GM18951 (cell line): ENCODE measurements at regions not wholly inside any gene's neighbourhood (a gene's known extent, or its start where the extent isn't known, plus 50 kb on each side); places are given as distances from the start of the nearest gene placed in this dataset.
"Not testable (repeated sequence)": the region's sequence is repeated elsewhere in the genome, so short reads cannot be mapped to it uniquely, and the experiment has no call there.

Source experiments
- POLR2A ChIP-seq: IDR thresholded peaks from 4 replicates; pipeline ENCODE4 v1.6.1; 2011; ENCODE audit warnings: mild to moderate bottlenecking; ENCODE audit not compliant: insufficient read length, insufficient read depth; ENCODE audit errors: extremely low read depth
- in situ Hi-C: fragments of 300-500 bp; cut with MboI; formaldehyde crosslinking; loops from one replicate; pipeline ENCODE4 v1.12.0; 2022; ENCODE audit warnings: low sequenced_read_pairs, mixed read lengths, inconsistent platforms; ENCODE audit not compliant: unreplicated experiment

DNA sequence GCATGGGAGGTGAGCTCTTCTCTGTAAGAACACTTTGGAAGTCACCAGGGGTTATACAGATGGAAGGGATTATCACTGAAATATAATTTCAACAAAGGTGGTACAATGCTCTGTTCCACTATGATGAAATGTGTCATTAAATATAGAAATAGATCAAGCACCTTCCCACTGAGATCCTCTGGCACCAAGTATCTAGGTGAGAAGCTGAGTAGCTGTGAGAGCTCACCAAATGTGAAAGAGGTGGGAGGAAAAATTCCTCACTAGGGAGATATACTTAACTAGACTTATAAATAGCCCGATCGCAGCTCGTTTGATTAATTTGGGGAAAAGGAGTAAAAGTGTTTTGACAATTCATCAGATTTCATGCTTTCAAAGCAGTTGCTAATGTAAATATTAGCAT is 247.6 kb downstream of the SMAD2 start:
- in situ Hi-C loops, result no loop called here
- TF ChIP-seq POLR2A, result no peak

- in situ Hi-C loops, result no loop called here
- TF ChIP-seq POLR2A, result no peak
Measured at GRCh38 chr18:47680488-47680887, 250.0 kb downstream of the SMAD2 start.

GRCh38 chr18:47679864-47680263 is 250.6 kb downstream of the SMAD2 start:
- no peak for TF ChIP-seq POLR2A
- in situ Hi-C loops, result no loop called here

DNA sequence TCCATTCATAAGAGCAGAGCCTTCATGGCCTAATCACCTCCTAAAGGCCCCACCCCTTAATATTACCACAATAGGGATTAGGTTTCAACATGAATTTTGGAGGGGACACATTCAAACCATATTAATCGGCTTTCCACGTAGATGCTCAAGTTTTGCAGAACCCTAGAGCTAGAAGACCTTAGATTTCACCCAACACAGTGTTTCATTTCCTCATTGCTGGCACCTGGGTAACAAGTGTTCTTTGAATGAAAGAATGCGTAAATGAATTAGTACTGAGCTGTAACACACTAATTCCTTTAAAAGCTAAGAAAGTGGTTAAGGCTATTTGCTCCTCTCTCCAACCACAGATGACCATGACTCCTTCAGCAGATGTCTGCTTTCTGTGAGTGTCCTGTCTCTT is 252.5 kb downstream of the SMAD2 start:
- in situ Hi-C loops, result no loop called here
- no peak for TF ChIP-seq POLR2A

- in situ Hi-C loops, result no loop called here
- no peak for TF ChIP-seq POLR2A
Measured at GRCh38 chr18:47669815-47670214, 260.6 kb downstream of the SMAD2 start.

DNA sequence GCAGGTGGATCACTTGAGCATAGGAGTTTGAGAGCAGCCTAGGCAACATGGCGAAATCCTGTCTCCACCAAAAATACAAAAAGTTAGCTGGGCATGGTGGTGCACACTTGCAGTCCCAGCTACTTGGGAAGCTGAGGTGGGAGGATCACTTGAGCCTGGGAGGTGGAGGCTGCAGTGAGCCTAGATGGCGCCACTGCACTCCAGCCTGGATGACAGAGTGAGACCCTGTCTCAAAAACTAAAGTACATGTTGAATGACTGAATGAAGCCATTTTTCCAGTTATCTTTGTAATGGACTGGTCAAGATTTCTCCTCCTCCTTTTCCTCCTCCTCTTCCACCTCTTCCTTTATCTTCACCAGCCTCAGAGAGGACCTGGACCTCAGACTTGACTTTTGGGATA is 272.0 kb downstream of the SMAD2 start:
- no peak for TF ChIP-seq POLR2A
- in situ Hi-C loops, result no loop called here

DNA sequence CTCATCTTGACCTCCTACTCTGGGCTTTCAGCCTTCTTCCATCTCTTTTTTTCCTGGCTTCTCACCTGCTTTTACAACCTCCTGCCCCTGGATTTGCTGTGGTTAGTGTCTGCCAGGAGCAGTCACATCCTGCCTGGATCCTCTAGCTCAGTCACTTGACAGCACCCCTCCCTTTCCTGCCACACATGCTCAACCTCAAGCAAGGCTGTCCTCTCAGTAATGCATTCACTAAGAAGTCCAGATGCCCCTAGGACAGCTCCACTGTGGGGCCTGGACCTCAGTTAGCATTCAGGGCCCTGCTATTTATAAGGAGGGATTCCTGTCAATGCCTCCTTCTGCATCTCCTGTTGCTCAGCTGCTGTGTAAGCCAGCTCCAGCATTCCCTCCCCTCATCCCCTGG is 275.5 kb downstream of the SMAD2 start:
- TF ChIP-seq POLR2A, result no peak
- in situ Hi-C loops, result no loop called here

- in situ Hi-C loops, result no loop called here
- TF ChIP-seq POLR2A, result no peak
Measured at GRCh38 chr18:47644896-47645295, 285.6 kb downstream of the SMAD2 start.

DNA sequence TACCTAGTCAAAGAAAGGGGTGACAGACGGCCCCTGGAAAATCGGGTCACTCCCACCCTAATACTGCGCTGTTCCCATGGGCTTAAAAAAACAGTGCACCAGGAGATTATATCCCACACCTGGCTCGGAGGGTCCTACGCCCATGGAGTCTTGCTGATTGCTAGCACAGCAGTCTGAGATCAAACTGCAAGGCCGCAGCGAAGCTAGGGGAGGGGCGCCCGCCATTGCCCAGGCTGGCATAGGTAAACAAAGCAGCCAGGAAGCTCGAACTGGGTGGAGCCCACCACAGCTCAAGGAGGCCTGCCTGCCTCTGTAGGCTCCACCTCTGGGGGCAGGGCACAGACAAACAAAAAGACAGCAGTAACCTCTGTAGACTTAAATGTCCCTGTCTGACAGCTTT is 292.9 kb downstream of the SMAD2 start:
- in situ Hi-C loops, result not testable (repeated sequence)

DNA sequence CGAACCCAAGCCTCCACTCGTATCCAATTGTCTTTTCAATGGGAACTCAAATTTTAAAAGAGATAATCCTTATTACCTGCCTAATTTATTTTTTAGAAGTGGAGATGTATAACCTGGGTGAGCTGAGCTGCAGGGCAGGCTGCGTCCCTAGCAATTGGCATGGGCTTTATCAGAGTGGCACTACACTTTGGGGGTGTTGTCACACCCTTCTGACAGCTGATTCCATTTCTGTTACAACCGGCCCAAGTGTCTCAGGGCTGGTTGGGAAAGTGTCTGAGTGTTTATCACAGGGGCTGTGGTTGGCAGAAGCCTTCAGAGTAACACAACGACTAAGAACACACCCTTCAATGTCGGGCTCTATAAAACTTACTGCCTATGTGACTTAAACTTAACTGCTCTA is 295.0 kb downstream of the SMAD2 start:
- no peak for TF ChIP-seq POLR2A
- in situ Hi-C loops, result no loop called here

- TF ChIP-seq POLR2A, result no peak
- in situ Hi-C loops, result no loop called here
Measured at GRCh38 chr18:47632970-47633635, 297.4 kb downstream of the SMAD2 start.

- in situ Hi-C loops, result no loop called here
Measured at GRCh38 chr18:47628893-47629292, 301.6 kb downstream of the SMAD2 start.

DNA sequence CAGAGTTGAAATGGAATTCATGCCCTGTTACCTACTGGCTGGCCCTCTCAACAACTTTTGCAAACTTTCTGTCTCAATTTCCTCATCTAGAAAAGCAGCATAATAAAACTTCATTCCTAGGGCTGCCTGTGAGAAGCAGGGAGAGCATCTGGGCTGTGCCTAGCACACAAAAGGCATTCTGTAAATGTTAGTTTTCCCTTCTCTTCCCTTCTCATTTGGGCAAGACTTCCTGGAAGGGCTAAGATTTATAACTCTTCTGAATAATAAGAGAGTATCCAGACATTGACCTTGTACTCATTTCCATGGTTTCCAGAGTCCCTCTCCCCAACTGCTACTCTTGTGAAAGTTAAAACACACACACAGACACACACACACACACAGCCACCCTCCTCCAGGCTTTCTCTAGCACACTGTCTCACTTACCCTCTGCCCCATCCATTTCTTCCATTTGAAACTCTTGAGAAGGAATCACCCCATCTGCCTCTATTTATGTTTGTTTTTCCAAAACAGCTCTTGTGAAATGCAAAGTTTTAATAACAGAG is 302.1 kb downstream of the SMAD2 start:
- TF ChIP-seq POLR2A, result no peak
- in situ Hi-C loops, result no loop called here

More at GRCh38 chr18:47628893-47629292, 301.6 kb downstream of the SMAD2 start:
- TF ChIP-seq POLR2A, result no peak

- in situ Hi-C loops, result no loop called here
- no peak for TF ChIP-seq POLR2A
Measured at GRCh38 chr18:47627030-47627429, 303.4 kb downstream of the SMAD2 start.
